HFFc6 (cell line): ENCODE measurements at regions not wholly inside any gene's neighbourhood (a gene's known extent, or its start where the extent isn't known, plus 50 kb on each side); places are given as distances from the start of the nearest gene placed in this dataset.

Experiments
- DNase-seq: peaks from one replicate; pipeline ENCODE4 v3.0.0-alpha.2; 2018
- H3K27ac Mint-ChIP-seq: 2 replicates; pipeline ENCODE4 v1.8.0; 2020; ENCODE audit warnings: mild to moderate bottlenecking, mixed read lengths
- H3K27me3 Mint-ChIP-seq: 2 replicates; pipeline ENCODE4 v1.8.0; 2021; ENCODE audit warnings: mild to moderate bottlenecking, moderate library complexity, mixed read lengths; ENCODE audit not compliant: insufficient read depth
- H3K36me3 Mint-ChIP-seq: 2 replicates; pipeline ENCODE4 v1.8.0; 2021; ENCODE audit warnings: low read depth, mixed read lengths
- H3K4me1 Mint-ChIP-seq: 2 replicates; pipeline ENCODE4 v1.8.0; 2020; ENCODE audit warnings: low read depth, mixed read lengths
- H3K4me3 Mint-ChIP-seq: 2 replicates; pipeline ENCODE4 v1.8.0; 2020; ENCODE audit warnings: mild to moderate bottlenecking, moderate library complexity, mixed read lengths
- H3K9me3 Mint-ChIP-seq: 2 replicates; pipeline ENCODE4 v1.8.0; 2020; ENCODE audit warnings: mild to moderate bottlenecking, mixed read lengths
- TF ChIP-seq, protein P1 (sequence below): fragments of 200-600 bp; sonication (generic); IDR thresholded peaks from 2 replicates; pipeline ENCODE4 v1.5.0; 2021; ENCODE audit warnings: antibody characterized with exemption, mild to moderate bottlenecking

DNA sequence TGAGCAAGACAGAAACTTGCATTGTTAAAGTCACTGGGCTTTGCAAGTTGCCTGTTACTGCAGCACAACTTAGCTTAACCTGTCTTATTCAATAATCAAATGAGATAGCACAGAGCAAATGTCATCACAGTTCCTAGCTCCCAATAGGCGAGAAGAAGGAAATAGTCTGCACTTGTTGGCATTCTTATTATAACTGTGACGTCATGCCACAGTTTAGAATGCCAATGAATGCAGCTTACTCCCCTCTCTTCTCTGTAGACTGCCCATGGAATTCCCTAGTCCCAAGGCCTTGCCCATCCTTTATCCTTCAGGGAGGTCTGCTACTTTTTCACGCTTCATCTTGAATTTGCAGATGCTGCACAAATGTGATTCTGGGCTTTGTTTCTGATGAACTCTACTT, 1094.9 kb upstream of the AUTS2 start:
- H3K27ac Mint-ChIP-seq: no peak overlapping the region
- no peaks in the 10 kb centered on the region for H3K36me3 Mint-ChIP-seq
- DNase-seq: no peak
- H3K4me3 Mint-ChIP-seq: no peak overlapping the region
- H3K27me3 Mint-ChIP-seq: peaks cover 3% of the 10 kb centered on the region; the same call in 1 of the 2 replicates
- H3K4me1 Mint-ChIP-seq: no peaks in the 10 kb centered on the region
- H3K9me3 Mint-ChIP-seq: peaks cover 21% of the 10 kb centered on the region
- TF ChIP-seq, protein P1, sequence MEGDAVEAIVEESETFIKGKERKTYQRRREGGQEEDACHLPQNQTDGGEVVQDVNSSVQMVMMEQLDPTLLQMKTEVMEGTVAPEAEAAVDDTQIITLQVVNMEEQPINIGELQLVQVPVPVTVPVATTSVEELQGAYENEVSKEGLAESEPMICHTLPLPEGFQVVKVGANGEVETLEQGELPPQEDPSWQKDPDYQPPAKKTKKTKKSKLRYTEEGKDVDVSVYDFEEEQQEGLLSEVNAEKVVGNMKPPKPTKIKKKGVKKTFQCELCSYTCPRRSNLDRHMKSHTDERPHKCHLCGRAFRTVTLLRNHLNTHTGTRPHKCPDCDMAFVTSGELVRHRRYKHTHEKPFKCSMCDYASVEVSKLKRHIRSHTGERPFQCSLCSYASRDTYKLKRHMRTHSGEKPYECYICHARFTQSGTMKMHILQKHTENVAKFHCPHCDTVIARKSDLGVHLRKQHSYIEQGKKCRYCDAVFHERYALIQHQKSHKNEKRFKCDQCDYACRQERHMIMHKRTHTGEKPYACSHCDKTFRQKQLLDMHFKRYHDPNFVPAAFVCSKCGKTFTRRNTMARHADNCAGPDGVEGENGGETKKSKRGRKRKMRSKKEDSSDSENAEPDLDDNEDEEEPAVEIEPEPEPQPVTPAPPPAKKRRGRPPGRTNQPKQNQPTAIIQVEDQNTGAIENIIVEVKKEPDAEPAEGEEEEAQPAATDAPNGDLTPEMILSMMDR: no peak

DNA sequence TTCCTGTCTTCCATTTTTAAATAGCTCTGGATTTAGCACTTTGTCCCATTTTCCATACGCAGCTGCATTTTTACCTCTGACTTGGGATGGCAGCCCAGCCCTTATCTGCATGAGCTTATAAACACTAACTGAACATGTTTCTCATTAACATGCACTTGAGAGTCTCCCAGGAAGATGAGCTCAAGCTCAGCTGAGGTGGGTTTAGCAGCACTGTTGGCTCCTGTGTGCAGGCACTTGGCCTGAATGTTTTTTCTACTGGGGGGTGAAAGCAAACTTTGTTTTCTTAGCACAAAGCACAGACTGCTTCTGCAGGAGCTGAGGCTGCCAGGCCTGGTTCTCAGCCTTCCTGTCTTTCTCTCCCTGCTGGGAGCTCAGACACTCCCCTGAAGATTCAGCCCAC, 1093.6 kb upstream of the AUTS2 start:
- TF ChIP-seq, protein P1: no peak
- H3K9me3 Mint-ChIP-seq: peaks cover 28% of the 10 kb centered on the region
- no peaks in the 10 kb centered on the region for H3K4me1 Mint-ChIP-seq
- H3K27me3 Mint-ChIP-seq: peaks cover 1% of the 10 kb centered on the region; the same call in 1 of the 2 replicates
- DNase-seq: no peak
- H3K4me3 Mint-ChIP-seq: no peak overlapping the region
- H3K27ac Mint-ChIP-seq: no peak overlapping the region
- H3K36me3 Mint-ChIP-seq: no peaks in the 10 kb centered on the region

DNA sequence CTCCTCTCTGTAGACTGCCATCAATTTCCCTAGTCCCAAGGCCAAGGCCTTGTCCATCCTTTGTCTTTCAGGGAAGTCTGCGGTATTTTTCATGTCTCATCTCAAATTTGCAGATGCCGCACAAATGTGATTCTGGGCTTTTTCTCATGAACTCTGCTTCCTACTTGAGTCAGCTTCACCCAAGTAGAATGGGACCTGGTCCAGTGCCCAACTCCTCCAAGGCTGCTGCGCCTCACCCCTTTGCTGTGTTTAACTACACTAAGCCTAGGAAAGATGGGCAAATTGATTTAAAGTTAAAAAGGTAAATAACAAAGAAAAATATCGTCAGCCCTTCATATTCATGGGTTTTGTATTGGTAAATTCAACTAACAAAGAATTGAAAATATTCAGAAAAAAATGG, 1092.6 kb upstream of the AUTS2 start:
- no peaks in the 10 kb centered on the region for H3K4me1 Mint-ChIP-seq
- peaks cover under 1% of the 10 kb centered on the region; the same call in 1 of the 2 replicates for H3K27me3 Mint-ChIP-seq
- DNase-seq: no peak
- TF ChIP-seq, protein P1: no peak
- no peaks in the 10 kb centered on the region for H3K36me3 Mint-ChIP-seq
- H3K9me3 Mint-ChIP-seq: peaks cover 35% of the 10 kb centered on the region
- no peak overlapping the region for H3K27ac Mint-ChIP-seq
- H3K4me3 Mint-ChIP-seq: no peak overlapping the region

- H3K9me3 Mint-ChIP-seq: peaks cover 31% of the 10 kb centered on the region
- H3K4me3 Mint-ChIP-seq: no peak overlapping the region
- H3K27me3 Mint-ChIP-seq: no peaks in the 10 kb centered on the region
- H3K36me3 Mint-ChIP-seq: no peaks in the 10 kb centered on the region
- H3K4me1 Mint-ChIP-seq: no peaks in the 10 kb centered on the region
- no peak overlapping the region for H3K27ac Mint-ChIP-seq
- TF ChIP-seq, protein P1: no peak
- no peak for DNase-seq
Measured at GRCh38 chr7:68507668-68508067, 1090.6 kb upstream of the AUTS2 start.

DNA sequence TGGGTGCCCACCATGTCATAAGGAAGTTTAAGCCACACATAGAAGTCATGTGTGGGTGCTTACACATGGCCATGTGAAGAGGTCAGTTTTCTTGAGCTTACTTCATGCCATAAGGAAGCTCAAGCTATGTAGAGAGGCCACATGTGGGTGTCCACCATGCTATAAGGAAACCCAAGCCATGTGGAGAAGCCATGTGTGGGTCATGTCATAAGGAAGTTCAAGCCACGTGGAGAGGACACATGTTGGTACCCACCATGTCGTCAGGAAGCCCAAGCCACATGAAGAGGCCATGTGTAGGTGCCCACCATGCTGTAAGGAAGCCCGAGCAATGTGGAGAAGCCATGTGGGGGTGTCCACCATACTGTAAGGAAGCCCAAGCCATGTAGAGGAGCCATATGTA, 1089.2 kb upstream of the AUTS2 start:
- no peak for DNase-seq
- TF ChIP-seq, protein P1: no peak
- no peak overlapping the region for H3K27ac Mint-ChIP-seq
- H3K9me3 Mint-ChIP-seq: peaks cover 31% of the 10 kb centered on the region
- no peaks in the 10 kb centered on the region for H3K36me3 Mint-ChIP-seq
- H3K27me3 Mint-ChIP-seq: no peaks in the 10 kb centered on the region
- H3K4me3 Mint-ChIP-seq: no peak overlapping the region
- no peaks in the 10 kb centered on the region for H3K4me1 Mint-ChIP-seq

- TF ChIP-seq, protein P1: no peak
- no peak overlapping the region for H3K4me3 Mint-ChIP-seq
- H3K4me1 Mint-ChIP-seq: no peaks in the 10 kb centered on the region
- peaks cover 35% of the 10 kb centered on the region for H3K9me3 Mint-ChIP-seq
- no peak for DNase-seq
- H3K27me3 Mint-ChIP-seq: no peaks in the 10 kb centered on the region
- no peaks in the 10 kb centered on the region for H3K36me3 Mint-ChIP-seq
- no peak overlapping the region for H3K27ac Mint-ChIP-seq
Measured at GRCh38 chr7:68509603-68510002, 1088.7 kb upstream of the AUTS2 start.
